KBM-7 (cell line): ENCODE measurements at regions not wholly inside any gene's neighbourhood (a gene's known extent, or its start where the extent isn't known, plus 50 kb on each side); places are given as distances from the start of the nearest gene placed in this dataset.

ENCODE experiments used
- DNase-seq: peaks from one replicate; pipeline ENCODE4 v3.0.0-alpha.2; 2015
- in situ Hi-C: fragments of 300-500 bp; cut with MboI; formaldehyde crosslinking; loops from 2 replicates; pipeline ENCODE4 v1.14.3; 2020; ENCODE audit warnings: low sequenced_read_pairs, low pct_unique_long_range_greater_than_20kb, mixed read lengths

DNA sequence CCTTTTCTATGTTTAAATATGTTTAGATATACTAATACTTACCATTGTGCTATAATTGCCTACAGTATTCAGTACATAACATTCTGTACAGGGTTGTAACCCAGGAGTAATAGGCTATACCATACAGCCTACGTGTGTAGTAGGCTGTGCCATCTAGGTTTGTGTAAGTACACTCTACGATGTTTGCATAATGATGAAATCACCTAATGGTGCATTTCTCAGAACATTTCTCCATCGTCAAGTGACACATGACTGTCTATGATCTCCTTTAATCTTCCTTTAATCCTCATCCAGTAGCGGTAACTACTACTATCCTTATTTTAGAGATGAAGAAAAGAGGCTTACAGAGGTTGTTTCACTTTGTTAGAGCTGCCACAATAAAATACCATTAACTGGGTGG is 369.2 kb downstream of the PLK2 start:
- DNase-seq = no peak
- in situ Hi-C loops = no loop called here

GRCh38 chr5:58088941-58089340 is 370.9 kb downstream of the PLK2 start:
- no peak for DNase-seq
- in situ Hi-C loops = no loop called here

GRCh38 chr5:58087905-58088304 is 372.0 kb downstream of the PLK2 start:
- DNase-seq = no peak
- in situ Hi-C loops = no loop called here

DNA sequence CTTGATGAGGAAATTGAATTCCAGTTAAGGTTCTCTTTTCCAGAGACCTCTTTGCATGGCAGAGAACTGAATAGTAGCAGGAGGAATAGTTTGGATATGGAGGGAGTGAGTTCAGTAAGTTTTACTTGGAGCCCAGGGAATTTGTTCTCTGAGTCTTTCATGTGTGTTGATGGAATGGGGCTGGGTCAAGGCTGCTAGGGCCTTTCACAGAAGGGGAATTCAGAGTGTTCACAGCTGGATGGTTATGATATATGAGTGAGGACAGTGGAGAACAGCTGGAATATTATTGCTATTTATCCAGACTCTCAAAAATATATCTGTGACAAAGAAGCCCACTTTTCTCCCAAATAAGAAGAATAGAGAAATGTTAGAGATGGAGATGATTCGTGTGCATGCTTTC is 372.8 kb downstream of the PLK2 start:
- in situ Hi-C loops = no loop called here
- DNase-seq = no peak

GRCh38 chr5:58085800-58086199 is 374.1 kb downstream of the PLK2 start:
- no peak for DNase-seq
- in situ Hi-C loops = no loop called here

DNA sequence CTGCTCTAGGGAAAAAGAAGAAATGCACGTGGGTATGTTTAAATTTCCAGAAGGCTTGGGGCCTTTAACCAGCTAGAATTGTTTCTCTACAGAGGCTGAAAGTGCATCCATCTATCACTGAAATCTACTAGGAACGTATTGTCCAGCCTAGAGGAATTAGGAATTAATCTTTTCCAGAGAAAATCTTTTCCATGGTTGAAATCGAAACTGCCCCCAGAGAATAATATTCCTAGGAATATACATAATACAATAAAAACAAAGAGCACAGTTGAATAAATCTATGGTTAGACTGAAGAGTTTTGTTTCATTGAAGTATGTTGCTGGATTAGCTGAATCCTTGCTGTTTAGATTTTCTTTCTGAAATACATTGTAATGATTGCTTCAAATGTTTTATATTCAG is 378.5 kb downstream of the PLK2 start:
- DNase-seq = no peak
- in situ Hi-C loops = no loop called here

DNA sequence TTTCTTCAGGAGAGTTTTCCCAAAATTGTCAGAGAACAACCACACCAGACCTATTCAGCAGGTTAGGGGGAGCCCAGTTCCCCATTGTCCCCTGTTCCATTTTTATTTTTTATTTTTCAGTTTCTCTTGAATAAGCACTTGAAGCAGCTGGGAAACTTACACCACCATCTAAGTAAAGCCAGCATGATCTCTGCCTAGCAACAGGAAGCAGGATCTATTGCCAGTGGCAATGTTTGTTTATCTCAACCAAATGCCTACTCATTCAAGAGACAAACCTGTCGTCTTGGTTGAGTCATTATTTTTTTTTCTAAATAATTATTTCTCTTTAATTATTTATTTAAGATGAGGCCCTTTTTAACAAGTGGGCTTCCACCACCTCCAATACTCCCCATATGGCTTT is 379.3 kb downstream of the PLK2 start:
- in situ Hi-C loops = no loop called here
- no peak for DNase-seq

GRCh38 chr5:58077966-58078365 is 381.9 kb downstream of the PLK2 start:
- in situ Hi-C loops = no loop called here
- DNase-seq = no peak

DNA sequence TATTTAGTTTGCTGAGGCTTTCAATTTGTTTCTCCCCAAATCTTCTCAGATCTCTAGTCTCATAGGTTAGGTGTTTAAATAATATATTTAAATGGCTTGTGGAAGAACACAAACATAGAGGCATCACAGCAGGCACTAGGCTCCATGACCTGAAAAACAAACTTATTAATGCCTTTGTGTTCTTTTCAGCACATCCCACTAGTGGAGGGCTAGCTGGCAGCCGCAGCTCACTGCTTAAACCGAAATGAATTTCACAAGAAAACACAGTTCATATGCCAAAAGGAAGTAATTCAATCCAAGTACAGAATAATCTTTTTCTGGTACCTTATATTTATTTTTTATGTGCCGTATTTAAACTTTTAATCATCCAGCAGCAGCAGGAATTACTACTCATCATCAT is 382.5 kb downstream of the PLK2 start:
- no peak for DNase-seq
- in situ Hi-C loops = no loop called here

DNA sequence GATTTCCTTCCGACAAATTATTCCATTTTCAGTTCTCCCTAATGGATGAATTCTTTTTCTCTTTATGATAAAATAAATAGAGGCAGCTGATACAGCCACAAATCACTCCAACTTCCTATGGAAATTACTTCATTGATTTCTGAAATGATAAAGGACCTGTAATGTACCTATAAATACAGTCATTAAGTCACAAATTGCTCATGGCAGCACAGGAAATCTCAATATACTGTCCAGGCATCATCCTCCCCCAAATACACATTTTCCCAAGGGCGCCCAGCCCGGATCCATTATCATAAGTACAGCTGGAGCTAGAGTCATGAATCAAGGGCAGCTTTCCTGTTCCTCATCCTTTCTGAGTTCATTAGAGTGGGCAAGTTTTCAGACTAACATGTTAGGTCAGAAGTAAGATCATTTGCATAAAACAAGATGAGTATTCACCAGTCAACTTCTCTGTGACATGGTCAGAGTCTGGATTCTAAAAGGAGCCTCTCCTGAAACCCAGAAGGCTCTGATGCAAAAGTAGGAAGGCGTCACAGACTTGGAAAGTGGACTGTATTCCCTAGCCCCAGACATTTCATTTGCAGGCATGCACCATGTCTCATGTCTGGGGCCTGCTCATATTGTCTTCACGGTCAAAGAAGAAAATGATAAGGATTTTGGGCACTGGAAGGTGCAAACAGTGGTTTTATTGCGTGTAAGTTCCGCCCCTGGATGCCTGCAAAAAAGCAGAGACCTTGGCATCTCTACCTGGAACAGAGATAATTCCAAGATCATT is 383.2 kb downstream of the PLK2 start:
- no peak for DNase-seq
- in situ Hi-C loops = no loop called here

DNA sequence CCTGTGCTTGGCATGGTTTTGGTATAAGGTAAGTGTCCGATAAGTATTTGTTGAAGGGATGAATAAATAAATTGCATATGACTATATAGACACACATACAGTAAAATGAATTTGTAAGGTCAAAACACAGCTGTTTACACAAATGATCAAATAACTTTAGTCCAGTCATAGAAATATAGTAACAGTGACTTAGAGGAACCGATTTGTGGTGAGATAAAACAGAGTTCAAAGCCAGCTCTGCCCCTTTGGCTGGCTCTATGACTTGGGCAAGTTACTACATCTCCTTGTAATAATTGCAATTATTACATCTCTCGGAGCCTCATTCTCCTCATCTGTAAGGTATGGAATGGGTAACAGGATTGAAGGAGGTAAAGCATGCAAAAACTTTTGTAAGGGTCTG is 384.0 kb downstream of the PLK2 start:
- no peak for DNase-seq
- in situ Hi-C loops = no loop called here

DNA sequence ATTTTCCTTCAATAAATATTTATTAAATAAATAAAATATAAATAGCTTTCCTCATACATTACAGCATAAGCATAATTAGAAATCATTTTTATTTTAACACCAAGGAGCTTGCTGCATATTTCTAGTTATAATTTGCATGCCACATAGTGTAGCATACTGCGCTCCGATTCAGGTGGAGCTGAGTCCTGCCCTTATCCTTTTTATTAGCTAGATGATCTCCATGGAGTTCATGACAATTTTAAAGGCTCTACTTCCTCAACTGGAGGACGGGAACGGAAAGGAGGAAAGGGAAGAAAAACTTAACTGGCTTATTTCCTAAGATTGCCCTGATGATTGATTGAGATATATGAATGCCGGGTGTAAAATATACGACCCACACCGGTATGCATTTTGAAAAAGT is 385.2 kb downstream of the PLK2 start:
- in situ Hi-C loops = no loop called here
- no peak for DNase-seq

DNA sequence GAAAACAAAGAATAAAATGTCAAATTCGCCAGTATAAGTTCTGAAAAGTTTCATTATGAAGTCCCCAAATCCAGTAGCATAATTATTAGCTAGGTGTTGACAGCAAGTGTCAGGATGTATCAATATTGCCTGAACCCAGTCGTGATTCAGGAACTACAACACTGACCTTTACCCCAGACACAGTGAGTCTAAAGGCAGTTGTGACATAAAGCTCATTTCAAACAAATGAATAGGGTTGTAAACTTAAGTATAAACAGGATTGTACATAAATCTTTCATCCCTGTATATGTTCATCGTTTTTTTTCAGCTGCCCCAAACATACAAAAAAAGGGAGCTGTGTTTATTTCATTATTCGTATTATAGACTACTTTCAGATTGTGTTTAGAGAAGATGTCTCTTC is 385.7 kb downstream of the PLK2 start:
- no peak for DNase-seq
- in situ Hi-C loops = no loop called here

DNA sequence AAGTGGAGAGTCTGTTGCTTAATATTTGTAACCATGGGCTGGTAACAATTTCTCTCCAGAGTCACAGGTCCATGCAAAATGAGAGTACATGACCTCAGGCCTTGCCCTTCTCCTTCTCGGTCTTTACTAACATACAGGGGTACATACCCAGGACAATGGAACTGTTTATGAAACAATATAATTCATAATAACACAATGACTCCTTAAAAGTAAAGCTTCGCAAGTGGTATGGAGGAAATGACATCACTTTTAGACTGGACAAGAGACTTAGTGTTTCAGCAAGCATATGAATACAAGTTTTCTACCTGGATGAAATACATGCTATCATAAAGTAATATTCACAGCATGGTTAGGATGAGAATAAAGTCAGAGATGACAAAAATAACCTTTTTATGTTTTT is 386.6 kb downstream of the PLK2 start:
- DNase-seq = no peak
- in situ Hi-C loops = no loop called here

DNA sequence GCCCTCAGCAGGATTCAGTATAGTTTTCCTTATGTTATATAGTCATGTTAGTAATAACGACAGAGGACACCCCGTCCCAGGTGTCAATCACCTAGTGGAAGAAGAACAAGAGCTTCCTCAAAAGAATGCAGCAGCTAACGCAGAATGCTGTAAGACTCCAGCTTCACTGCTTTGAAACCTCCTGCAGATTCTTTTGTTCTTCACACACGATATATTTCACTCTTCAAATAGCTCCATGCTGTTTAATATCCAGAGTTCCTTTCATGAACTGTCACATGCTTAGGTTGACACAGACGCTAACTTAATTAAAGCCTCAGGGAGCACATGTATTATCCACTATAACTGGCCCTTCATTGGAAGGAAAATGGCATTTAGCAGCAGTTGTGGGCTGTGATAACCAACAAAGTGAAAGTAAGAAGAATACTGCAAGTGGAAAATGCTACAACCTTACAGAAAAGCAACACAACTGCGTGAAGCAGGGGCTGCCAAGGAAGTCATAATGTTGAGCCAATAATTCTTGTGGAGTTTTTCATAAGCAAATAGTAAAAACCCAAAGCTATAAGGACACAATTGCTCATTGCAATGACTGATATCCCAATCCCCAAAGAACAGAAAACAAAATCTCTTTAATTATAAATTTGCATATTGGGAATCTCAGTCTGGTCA is 387.5 kb downstream of the PLK2 start:
- in situ Hi-C loops = no loop called here
- no peak for DNase-seq

GRCh38 chr5:58071566-58071965 is 388.3 kb downstream of the PLK2 start:
- in situ Hi-C loops = no loop called here
- no peak for DNase-seq

DNA sequence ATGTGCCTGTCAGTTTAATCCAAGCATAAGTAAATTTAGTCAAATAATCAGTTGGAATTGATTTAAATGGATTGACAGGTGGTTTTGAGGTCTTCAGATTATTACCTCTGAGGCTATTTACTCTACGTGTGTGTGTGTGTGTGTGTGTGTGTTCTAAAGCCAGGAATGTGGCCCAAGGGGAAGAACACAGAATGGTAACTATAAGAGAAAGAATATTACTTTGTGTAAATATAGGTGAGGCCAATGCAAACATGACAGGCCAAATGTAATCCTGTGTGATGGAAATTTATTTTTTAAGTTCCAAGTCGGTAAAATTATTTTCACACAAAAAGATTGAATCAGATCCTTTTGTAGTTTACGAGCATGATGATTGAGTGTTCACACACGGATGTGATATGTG is 390.0 kb downstream of the PLK2 start:
- no peak for DNase-seq
- in situ Hi-C loops = no loop called here

GRCh38 chr5:58069016-58069705 is 390.7 kb downstream of the PLK2 start:
- DNase-seq = no peak
- in situ Hi-C loops = no loop called here

GRCh38 chr5:58066557-58066956 is 393.3 kb downstream of the PLK2 start:
- in situ Hi-C loops = no loop called here
- DNase-seq = no peak

- in situ Hi-C loops = no loop called here
- no peak for DNase-seq
Observed at GRCh38 chr5:58066076-58066475, 393.8 kb downstream of the PLK2 start.
